Breast epithelium (tissue), 4 donors: ENCODE measurements at regions not wholly inside any gene's neighbourhood (a gene's known extent, or its start where the extent isn't known, plus 50 kb on each side); places are given as distances from the start of the nearest gene placed in this dataset.

ENCODE experiments used
- DNase-seq, 2 donors: peaks; one replicate each; pipeline ENCODE4 v3.0.0-alpha.2; 2019; ENCODE audit warnings: low spot score in 2 of 2
- H3K27ac ChIP-seq, 2 donors: fragments of 200-600 bp; sonication (generic) in 1 of 2; one replicate each; pipeline ENCODE4 v1.5.1; 2016 to 2019; ENCODE audit warnings: mild to moderate bottlenecking in 1 of 2
- H3K27me3 ChIP-seq, 2 donors: fragments of 200-600 bp; sonication (generic) in 1 of 2; one replicate each; pipeline versions ENCODE4 v1.5.1 to v1.6.0; 2017 to 2019; ENCODE audit warnings: control low read depth in 1 of 2, mild to moderate bottlenecking in 1 of 2
- H3K36me3 ChIP-seq: fragments of 200-600 bp; one replicate; pipeline ENCODE4 v1.5.1; 2019
- H3K4me1 ChIP-seq, 2 donors: fragments of 200-600 bp; sonication (generic); one replicate each; pipeline ENCODE4 v1.5.1; 2016 to 2019; ENCODE audit warnings: control low read depth in 1 of 2
- H3K4me3 ChIP-seq, 3 donors: fragments of 200-600 bp; sonication (generic); 1 replicate in 2 of 3; 2 replicates in 1 of 3; pipeline ENCODE4 v1.5.1; 2016 to 2019; ENCODE audit warnings: mild to moderate bottlenecking in 3 of 3, moderate library complexity in 2 of 3
- H3K9me3 ChIP-seq, 2 donors: fragments of 200-600 bp; sonication (generic) in 1 of 2; one replicate each; pipeline ENCODE4 v1.5.1; 2016 to 2019; ENCODE audit warnings: control low read depth in 1 of 2
- POLR2A ChIP-seq: fragments of 450-650 bp; IDR thresholded peaks from one replicate; pipeline ENCODE4 v1.6.1; 2016; ENCODE audit warnings: antibody characterized with exemption, mild to moderate bottlenecking, moderate library complexity
- POLR2AphosphoS5 ChIP-seq, 3 donors: sonication (generic); formaldehyde crosslinking; IDR thresholded peaks; one replicate each; pipeline ENCODE4 v1.6.1; 2017; ENCODE audit warnings: antibody characterized with exemption in 3 of 3
- intact Hi-C: fragments of 100-400 bp; cut with DNase I; formaldehyde crosslinking; loops from one replicate; pipeline ENCODE4 v1.15.1; 2023; ENCODE audit warnings: low total_unique reads
- TF ChIP-seq, protein P1 (sequence below), 3 donors: fragments of 450-650 bp; IDR thresholded peaks; one replicate each; pipeline ENCODE4 v1.5.1; 2016 to 2017; ENCODE audit warnings: antibody characterized with exemption in 3 of 3, mild to moderate bottlenecking in 3 of 3, moderate library complexity in 3 of 3

DNA sequence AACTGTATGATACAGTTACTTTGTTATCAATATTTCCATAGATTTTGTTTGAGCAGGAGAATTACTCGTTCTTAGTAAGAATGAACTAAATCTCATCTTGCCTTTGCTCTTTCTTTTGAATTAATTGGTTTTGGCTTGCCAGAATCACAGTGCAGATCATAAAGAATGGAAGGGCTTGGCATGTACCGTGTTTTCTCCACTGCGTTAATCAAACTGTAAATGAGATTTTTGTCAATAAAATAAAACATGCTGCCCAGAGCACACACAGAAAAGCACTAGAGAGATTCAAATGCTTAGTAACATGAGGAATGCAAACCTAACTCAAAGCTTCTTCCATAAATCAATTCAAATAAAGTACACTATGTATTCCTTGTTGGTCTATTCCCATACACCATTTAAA lies 229.6 kb upstream of the CDH2 start:
- Histone ChIP-seq H3K36me3 (no peaks in the 10 kb centered on the region), H3K27me3 (no peaks in the 10 kb centered on the region), H3K9me3 (no peaks in the 10 kb centered on the region), H3K27ac (no peak overlapping the region), H3K4me1 (no peaks in the 10 kb centered on the region), H3K4me3 (no peak overlapping the region)
- TF ChIP-seq, protein P1, sequence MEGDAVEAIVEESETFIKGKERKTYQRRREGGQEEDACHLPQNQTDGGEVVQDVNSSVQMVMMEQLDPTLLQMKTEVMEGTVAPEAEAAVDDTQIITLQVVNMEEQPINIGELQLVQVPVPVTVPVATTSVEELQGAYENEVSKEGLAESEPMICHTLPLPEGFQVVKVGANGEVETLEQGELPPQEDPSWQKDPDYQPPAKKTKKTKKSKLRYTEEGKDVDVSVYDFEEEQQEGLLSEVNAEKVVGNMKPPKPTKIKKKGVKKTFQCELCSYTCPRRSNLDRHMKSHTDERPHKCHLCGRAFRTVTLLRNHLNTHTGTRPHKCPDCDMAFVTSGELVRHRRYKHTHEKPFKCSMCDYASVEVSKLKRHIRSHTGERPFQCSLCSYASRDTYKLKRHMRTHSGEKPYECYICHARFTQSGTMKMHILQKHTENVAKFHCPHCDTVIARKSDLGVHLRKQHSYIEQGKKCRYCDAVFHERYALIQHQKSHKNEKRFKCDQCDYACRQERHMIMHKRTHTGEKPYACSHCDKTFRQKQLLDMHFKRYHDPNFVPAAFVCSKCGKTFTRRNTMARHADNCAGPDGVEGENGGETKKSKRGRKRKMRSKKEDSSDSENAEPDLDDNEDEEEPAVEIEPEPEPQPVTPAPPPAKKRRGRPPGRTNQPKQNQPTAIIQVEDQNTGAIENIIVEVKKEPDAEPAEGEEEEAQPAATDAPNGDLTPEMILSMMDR (IDR thresholded peaks at IDR 0.05) = no peak
- TF ChIP-seq POLR2AphosphoS5 (IDR thresholded peaks at IDR 0.05) (no peak), POLR2A (no peak)
- intact Hi-C loops = no loop called here
- DNase-seq = no peak

DNA sequence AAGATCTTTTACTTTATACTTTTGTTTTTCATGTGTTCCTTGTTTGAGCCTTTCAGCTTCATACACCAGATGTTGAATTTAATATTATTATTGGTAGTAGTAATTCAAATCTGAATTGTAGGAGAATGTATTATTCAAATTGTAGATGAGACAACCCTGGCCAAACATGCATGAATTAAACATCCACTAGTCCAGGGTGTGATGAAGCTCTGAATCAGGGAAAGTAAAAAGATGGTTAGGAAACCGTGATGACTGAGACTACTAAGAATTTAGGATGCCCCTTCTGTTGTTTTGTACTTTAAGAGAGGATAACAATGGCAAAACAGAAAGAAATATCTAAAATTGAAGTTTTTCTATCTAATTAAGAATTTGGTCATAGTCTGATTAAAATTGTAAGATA lies 227.8 kb upstream of the CDH2 start:
- TF ChIP-seq POLR2A (no peak), POLR2AphosphoS5 (IDR thresholded peaks at IDR 0.05) (no peak)
- TF ChIP-seq, protein P1 (IDR thresholded peaks at IDR 0.05) = no peak
- no peak overlapping the region for H3K27ac ChIP-seq
- H3K27me3 ChIP-seq = no peaks in the 10 kb centered on the region
- no peak for DNase-seq
- no peaks in the 10 kb centered on the region for H3K36me3 ChIP-seq
- H3K9me3 ChIP-seq = no peaks in the 10 kb centered on the region
- intact Hi-C loops = no loop called here
- no peak overlapping the region for H3K4me3 ChIP-seq
- H3K4me1 ChIP-seq = no peaks in the 10 kb centered on the region

DNA sequence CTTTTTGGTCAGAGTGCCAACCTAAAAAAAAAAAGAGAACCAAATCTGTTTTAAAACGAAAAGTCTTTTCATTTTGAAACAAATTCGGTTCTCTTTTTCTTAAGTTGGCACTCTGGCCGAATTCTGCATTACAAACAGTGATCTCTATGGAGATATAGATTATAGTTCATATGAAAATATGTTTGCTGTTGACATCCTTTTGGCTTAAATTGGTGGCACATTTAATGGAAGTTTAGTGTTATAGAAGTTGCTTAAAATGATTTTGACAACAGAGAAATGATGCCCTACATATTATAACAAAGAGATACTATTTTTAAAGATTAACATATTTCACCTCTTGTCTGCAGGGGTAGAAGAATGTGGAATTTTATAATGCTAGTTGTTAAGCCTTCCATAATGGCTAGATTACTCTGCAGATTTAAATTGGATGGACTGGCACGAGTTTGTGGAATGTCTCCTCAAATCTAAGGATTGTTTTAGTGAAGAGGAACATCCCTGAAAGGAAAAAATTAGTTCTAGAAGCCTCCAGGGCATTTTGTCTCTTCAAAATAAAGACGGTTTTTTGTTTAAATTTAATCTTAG lies 222.9 kb upstream of the CDH2 start:
- no peaks in the 10 kb centered on the region for H3K36me3 ChIP-seq
- H3K4me1 ChIP-seq = no peaks in the 10 kb centered on the region
- no peaks in the 10 kb centered on the region for H3K27me3 ChIP-seq
- intact Hi-C loops = no loop called here
- TF ChIP-seq, protein P1 (IDR thresholded peaks at IDR 0.05) = no peak
- TF ChIP-seq POLR2AphosphoS5 (IDR thresholded peaks at IDR 0.05) (no peak), POLR2A (no peak)
- H3K27ac ChIP-seq = no peak overlapping the region
- no peaks in the 10 kb centered on the region for H3K9me3 ChIP-seq
- no peak overlapping the region for H3K4me3 ChIP-seq
- no peak for DNase-seq

DNA sequence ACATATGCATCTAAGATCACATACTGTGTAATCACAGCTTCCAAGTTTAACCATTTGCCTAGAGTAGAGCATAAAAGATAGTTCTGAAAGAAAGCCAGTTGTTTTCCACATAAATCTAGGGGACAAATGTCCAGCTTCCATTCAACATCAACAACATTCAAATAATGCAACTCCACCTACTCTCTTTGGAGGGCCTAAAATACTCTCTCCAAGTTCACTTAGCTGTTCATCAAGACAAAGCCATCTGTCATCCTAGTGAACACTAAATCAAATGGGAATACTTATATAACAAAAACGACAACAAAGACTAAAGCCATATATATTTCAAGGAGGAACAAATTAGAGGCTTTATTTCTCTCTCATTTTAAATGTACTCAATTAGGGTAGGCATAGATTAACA lies 221.5 kb upstream of the CDH2 start:
- Histone ChIP-seq H3K27ac (no peak overlapping the region), H3K4me3 (no peak overlapping the region), H3K4me1 (no peaks in the 10 kb centered on the region), H3K27me3 (no peaks in the 10 kb centered on the region), H3K9me3 (no peaks in the 10 kb centered on the region), H3K36me3 (no peaks in the 10 kb centered on the region)
- intact Hi-C loops = no loop called here
- TF ChIP-seq POLR2A (no peak), POLR2AphosphoS5 (IDR thresholded peaks at IDR 0.05) (no peak)
- TF ChIP-seq, protein P1 (IDR thresholded peaks at IDR 0.05) = no peak
- DNase-seq = no peak

DNA sequence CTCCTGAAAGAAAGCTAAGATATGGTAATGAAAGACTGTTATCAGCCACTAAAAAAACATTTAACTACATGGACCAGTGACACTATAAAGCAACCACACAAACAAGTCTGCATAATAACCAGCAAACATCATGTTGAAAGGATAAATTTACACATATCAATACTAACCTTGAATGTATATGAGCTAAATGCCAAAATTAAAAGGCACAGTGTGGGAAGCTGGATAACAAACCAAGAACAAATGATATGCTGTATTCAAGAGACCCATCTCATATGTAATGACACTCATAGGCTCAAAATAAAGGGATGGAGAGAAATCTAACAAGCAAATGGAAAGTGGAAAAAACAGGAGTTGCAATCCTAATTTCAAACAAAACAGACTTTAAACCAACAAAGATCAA lies 213.1 kb upstream of the CDH2 start:
- intact Hi-C loops = no loop called here
- no peaks in the 10 kb centered on the region for H3K36me3 ChIP-seq
- H3K4me1 ChIP-seq = no peaks in the 10 kb centered on the region
- no peak overlapping the region for H3K27ac ChIP-seq
- peaks cover 4 to 35% of the 10 kb centered on the region in 2 donors for H3K9me3 ChIP-seq
- no peak overlapping the region for H3K4me3 ChIP-seq
- TF ChIP-seq POLR2A (no peak), POLR2AphosphoS5 (IDR thresholded peaks at IDR 0.05) (no peak)
- TF ChIP-seq, protein P1 (IDR thresholded peaks at IDR 0.05) = no peak
- no peaks in the 10 kb centered on the region for H3K27me3 ChIP-seq
- no peak for DNase-seq
